HepG2 (cell line): ENCODE measurements at regions not wholly inside any gene's neighbourhood (a gene's known extent, or its start where the extent isn't known, plus 50 kb on each side); places are given as distances from the start of the nearest gene placed in this dataset.

Experiments
- ATAC-seq: fragments of 200-7000 bp; cut with Tn5 transposase; 3 replicates; pipeline ENCODE4 v1.9.1; 2020; ENCODE audit warnings: mild to moderate bottlenecking, moderate library complexity
- BruUV-seq: library from RNA; stranded (reverse); fragments of 400-500 nt; replicated peaks from 2 replicates; lab custom pipeline; 2021; lab: Mats Ljungman, UMichigan
- CTCF ChIA-PET: fragments of 300-600 bp; formaldehyde crosslinking; extraction: SDS; loops from one replicate; lab custom pipeline; 2021; ENCODE audit warnings: low total read pairs, inconsistent platforms, low intra/inter-chr PET ratio; lab: Yijun Ruan, JAX
- POLR2A ChIA-PET: fragments of 350-600 bp; sonication (Branson Sonifier 250); formaldehyde crosslinking; loops from one replicate; lab custom pipeline; 2020; ENCODE audit warnings: antibody characterized with exemption, inconsistent platforms; lab: Yijun Ruan, JAX
- DNase-seq: peaks from one replicate; pipeline ENCODE4 v3.0.0-alpha.2; 2015; ENCODE audit warnings: low spot score
- FAIRE-seq: peaks from 3 replicates; lab custom pipeline; 2011; peaks lifted over from hg19 to GRCh38; lab: Jason Lieb, UNC
- H2AFZ ChIP-seq: one replicate; pipeline ENCODE4 v1.6.1; 2011; ENCODE audit warnings: low read length, inconsistent platforms
- H3K27ac ChIP-seq: fragments of 300-600 bp; 3 replicates; pipeline ENCODE4 v1.8.0; 2011; ENCODE audit warnings: mixed run types, mild to moderate bottlenecking, mixed read lengths, low read length, inconsistent platforms; ENCODE audit not compliant: insufficient read depth; ENCODE audit errors: extremely low read length
- H3K27me3 ChIP-seq, 2 experiments: fragments of 200-600 bp in 1 of 2; 2 replicates in 1 of 2; 3 replicates in 1 of 2; pipeline versions ENCODE4 v1.6.0 to v1.8.0; 2011; ENCODE audit warnings: low read length in 2 of 2, mild to moderate bottlenecking in 2 of 2, moderate library complexity in 2 of 2, inconsistent platforms in 1 of 2; ENCODE audit not compliant: insufficient read depth in 2 of 2, control insufficient read depth in 1 of 2
- H3K36me3 ChIP-seq, 2 experiments: fragments of 200-600 bp in 1 of 2; replicated peaks in 1 of 2; 2 replicates in 1 of 2; 3 replicates in 1 of 2; pipeline versions ENCODE4 v1.5.1 to v1.8.0; 2011; ENCODE audit warnings: low read length in 2 of 2, inconsistent platforms in 1 of 2; ENCODE audit not compliant: insufficient read depth in 2 of 2, control insufficient read depth in 1 of 2
- H3K4me1 ChIP-seq: 2 replicates; pipeline ENCODE4 v1.5.1; 2012; ENCODE audit warnings: low read length, inconsistent platforms; ENCODE audit not compliant: insufficient read depth
- H3K4me2 ChIP-seq: 2 replicates; pipeline ENCODE4 v1.6.0; 2011; ENCODE audit warnings: low read depth, low read length, inconsistent platforms
- H3K4me3 ChIP-seq, 3 experiments: fragments of 200-600 bp in 1 of 3; sonication (generic), shearing (Covaris generic) in 1 of 3; replicated peaks in 1 of 3; 2 replicates each; pipeline ENCODE4 v1.5.1; 2011 to 2016; ENCODE audit warnings: low read length in 3 of 3, inconsistent platforms in 2 of 3, low read depth in 2 of 3, mild to moderate bottlenecking in 2 of 3, control low read depth in 1 of 3, mixed read lengths in 1 of 3; ENCODE audit not compliant: insufficient read depth in 1 of 3
- H3K79me2 ChIP-seq: one replicate; pipeline ENCODE4 v1.6.1; 2011; ENCODE audit warnings: low read length, inconsistent platforms; ENCODE audit not compliant: insufficient read depth
- H3K9ac ChIP-seq: 2 replicates; pipeline ENCODE4 v1.6.0; 2011; ENCODE audit warnings: mild to moderate bottlenecking, low read depth, low read length, inconsistent platforms; ENCODE audit not compliant: insufficient read depth
- H3K9me3 ChIP-seq: 2 replicates; pipeline ENCODE4 v1.5.1; 2012; ENCODE audit warnings: mild to moderate bottlenecking, low read length
- H4K20me1 ChIP-seq: 2 replicates; pipeline ENCODE4 v1.6.0; 2011; ENCODE audit warnings: inconsistent platforms, mild to moderate bottlenecking, low read length, moderate library complexity; ENCODE audit not compliant: insufficient read depth
- MYC ChIP-seq: sonication (generic); formaldehyde crosslinking; IDR thresholded peaks from 2 replicates; pipeline ENCODE4 v1.9.0; 2021; ENCODE audit warnings: missing genetic modification reagents, borderline replicate concordance
- ZMYM4 ChIP-seq: sonication (generic); formaldehyde crosslinking; IDR thresholded peaks from 2 replicates; pipeline ENCODE4 v1.8.1; 2023; ENCODE audit warnings: mild to moderate bottlenecking, missing genetic modification reagents
- WGBS: methylation state at CpG from one replicate; pipeline ENCODE4 v1.1.6; 2017; ENCODE audit warnings: low lambda C conversion rate; 5-methylcytosine and 5-hydroxymethylcytosine counted together
- in situ Hi-C: cut with HindIII; loops from 2 replicates; pipeline ENCODE4 v1.10.0; 2017; ENCODE audit warnings: low pct_unique_long_range_greater_than_20kb; ENCODE audit not compliant: extremely low pct_ligation_motif_present
- intact Hi-C: fragments of 100-400 bp; cut with micrococcal nuclease; formaldehyde crosslinking; loops from one replicate; pipeline ENCODE4 v1.10.0; 2022; ENCODE audit not compliant: unreplicated experiment
- TF ChIP-seq, protein P1 (sequence below): sonication (generic); formaldehyde crosslinking; IDR thresholded peaks from 2 replicates; pipeline ENCODE4 v1.5.0; 2020; ENCODE audit warnings: mild to moderate bottlenecking, missing genetic modification reagents, moderate library complexity
- TF ChIP-seq, protein P2 (sequence below): sonication (generic); formaldehyde crosslinking; IDR thresholded peaks from 2 replicates; pipeline ENCODE4 v1.4.0; 2020; ENCODE audit warnings: missing genetic modification reagents

DNA sequence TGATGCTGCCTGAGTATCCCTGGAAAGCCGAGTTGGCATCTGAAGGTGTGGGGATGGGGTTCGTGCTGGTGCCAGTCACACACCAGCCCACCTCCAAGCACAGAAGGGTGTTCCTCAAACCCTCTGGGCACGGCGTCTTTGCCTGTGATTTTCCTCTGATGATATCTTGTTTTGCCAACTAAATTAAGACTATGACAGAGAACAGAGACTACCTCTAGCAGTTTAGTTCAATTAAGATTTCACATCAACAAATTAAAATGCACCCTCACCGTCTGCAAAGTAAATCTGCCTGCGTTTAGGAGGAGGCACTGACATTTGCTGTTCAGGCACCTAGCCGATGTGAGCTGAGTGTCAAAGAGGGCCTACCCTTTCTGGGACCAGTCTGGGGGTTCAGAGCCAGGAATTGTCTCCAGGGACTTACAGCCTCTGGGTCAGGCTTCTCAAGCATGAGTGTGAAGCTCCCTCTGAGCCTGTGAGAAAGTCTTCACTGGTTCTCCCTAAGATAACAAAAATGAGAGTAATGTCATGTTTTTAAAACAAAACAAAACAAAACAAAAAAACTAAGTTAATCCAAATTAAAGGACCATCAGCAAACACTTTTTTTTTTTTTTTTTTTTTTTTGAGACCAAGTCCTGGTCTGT, 55.4 kb upstream of the CTNNA1 start:
- H3K27ac ChIP-seq = no peak overlapping the region
- H3K9ac ChIP-seq = no peak overlapping the region; the same call in 1 of the 2 replicates
- no peak overlapping the region for H2AFZ ChIP-seq
- intact Hi-C loops (no loop called here), in situ Hi-C loops (no loop called here)
- 38% methylated on average over 6 of the region's 7 CpGs for WGBS
- POLR2A ChIA-PET = no interaction called here
- H3K27me3 ChIP-seq = no peaks in the 10 kb centered on the region; a peak in 2 of 5 replicates
- BruUV-seq = no TSS peak
- H3K79me2 ChIP-seq = no peaks in the 10 kb centered on the region
- no peak overlapping the region for H3K4me3 ChIP-seq
- DNase-seq (no peak), FAIRE-seq (no peak), ATAC-seq (no peak)
- no peaks in the 10 kb centered on the region for H3K9me3 ChIP-seq
- peaks cover 36% of the 10 kb centered on the region for H3K4me1 ChIP-seq
- no peaks in the 10 kb centered on the region for H3K36me3 ChIP-seq
- TF ChIP-seq ZMYM4 (CRISPR knock-in tag) = no peak
- TF ChIP-seq, protein P1, sequence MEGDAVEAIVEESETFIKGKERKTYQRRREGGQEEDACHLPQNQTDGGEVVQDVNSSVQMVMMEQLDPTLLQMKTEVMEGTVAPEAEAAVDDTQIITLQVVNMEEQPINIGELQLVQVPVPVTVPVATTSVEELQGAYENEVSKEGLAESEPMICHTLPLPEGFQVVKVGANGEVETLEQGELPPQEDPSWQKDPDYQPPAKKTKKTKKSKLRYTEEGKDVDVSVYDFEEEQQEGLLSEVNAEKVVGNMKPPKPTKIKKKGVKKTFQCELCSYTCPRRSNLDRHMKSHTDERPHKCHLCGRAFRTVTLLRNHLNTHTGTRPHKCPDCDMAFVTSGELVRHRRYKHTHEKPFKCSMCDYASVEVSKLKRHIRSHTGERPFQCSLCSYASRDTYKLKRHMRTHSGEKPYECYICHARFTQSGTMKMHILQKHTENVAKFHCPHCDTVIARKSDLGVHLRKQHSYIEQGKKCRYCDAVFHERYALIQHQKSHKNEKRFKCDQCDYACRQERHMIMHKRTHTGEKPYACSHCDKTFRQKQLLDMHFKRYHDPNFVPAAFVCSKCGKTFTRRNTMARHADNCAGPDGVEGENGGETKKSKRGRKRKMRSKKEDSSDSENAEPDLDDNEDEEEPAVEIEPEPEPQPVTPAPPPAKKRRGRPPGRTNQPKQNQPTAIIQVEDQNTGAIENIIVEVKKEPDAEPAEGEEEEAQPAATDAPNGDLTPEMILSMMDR = no peak
- TF ChIP-seq MYC = no peak
- TF ChIP-seq, protein P2, sequence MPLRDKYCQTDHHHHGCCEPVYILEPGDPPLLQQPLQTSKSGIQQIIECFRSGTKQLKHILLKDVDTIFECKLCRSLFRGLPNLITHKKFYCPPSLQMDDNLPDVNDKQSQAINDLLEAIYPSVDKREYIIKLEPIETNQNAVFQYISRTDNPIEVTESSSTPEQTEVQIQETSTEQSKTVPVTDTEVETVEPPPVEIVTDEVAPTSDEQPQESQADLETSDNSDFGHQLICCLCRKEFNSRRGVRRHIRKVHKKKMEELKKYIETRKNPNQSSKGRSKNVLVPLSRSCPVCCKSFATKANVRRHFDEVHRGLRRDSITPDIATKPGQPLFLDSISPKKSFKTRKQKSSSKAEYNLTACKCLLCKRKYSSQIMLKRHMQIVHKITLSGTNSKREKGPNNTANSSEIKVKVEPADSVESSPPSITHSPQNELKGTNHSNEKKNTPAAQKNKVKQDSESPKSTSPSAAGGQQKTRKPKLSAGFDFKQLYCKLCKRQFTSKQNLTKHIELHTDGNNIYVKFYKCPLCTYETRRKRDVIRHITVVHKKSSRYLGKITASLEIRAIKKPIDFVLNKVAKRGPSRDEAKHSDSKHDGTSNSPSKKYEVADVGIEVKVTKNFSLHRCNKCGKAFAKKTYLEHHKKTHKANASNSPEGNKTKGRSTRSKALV (CRISPR knock-in tag) = no peak
- no peaks in the 10 kb centered on the region for H4K20me1 ChIP-seq
- H3K4me2 ChIP-seq = peak overlapping the region; percentile 49; the same call in 1 of the 2 replicates
- CTCF ChIA-PET = no interaction called here
